OCI-LY7 (cell line): ENCODE measurements at regions not wholly inside any gene's neighbourhood (a gene's known extent, or its start where the extent isn't known, plus 50 kb on each side); places are given as distances from the start of the nearest gene placed in this dataset.

Experiments
- BruUV-seq: library from RNA; stranded (reverse); fragments of 400-500 nt; replicated peaks from 2 replicates; lab custom pipeline; 2021; lab: Mats Ljungman, UMichigan
- CTCF ChIA-PET: fragments of 300-600 bp; sonication (Branson Sonifier 250); formaldehyde crosslinking; loops from one replicate; lab custom pipeline; 2022; ENCODE audit warnings: antibody characterized with exemption; ENCODE audit not compliant: unreplicated experiment; lab: Charles Lee
- POLR2A ChIA-PET: fragments of 300-600 bp; sonication (Branson Sonifier 250); formaldehyde crosslinking; loops from one replicate; lab custom pipeline; 2022; ENCODE audit warnings: antibody characterized with exemption; lab: Charles Lee
- DNase-seq: peaks from one replicate; pipeline ENCODE4 v3.0.0-alpha.2; 2015; ENCODE audit warnings: low spot score
- H2AFZ ChIP-seq: fragments of 200-600 bp; sonication (generic), shearing (Covaris generic); 2 replicates; pipeline ENCODE4 v1.6.1; 2014; ENCODE audit warnings: mild to moderate bottlenecking, antibody characterized with exemption, low read length, moderate library complexity
- H3K27ac ChIP-seq: fragments of 200-600 bp; sonication (generic); 2 replicates; pipeline ENCODE4 v1.5.1; 2014; ENCODE audit warnings: mixed run types, low read depth, mild to moderate bottlenecking, moderate library complexity, low read length, inconsistent platforms; ENCODE audit not compliant: poor library complexity, severe bottlenecking
- H3K36me3 ChIP-seq: fragments of 200-600 bp; sonication (generic); 2 replicates; pipeline ENCODE4 v1.6.1; 2014; ENCODE audit warnings: mild to moderate bottlenecking, antibody characterized with exemption, low read length, moderate library complexity, mixed read lengths; ENCODE audit not compliant: insufficient read depth
- H3K4me1 ChIP-seq: fragments of 200-600 bp; sonication (generic); 2 replicates; pipeline ENCODE4 v1.5.1; 2014; ENCODE audit warnings: mild to moderate bottlenecking, low read length; ENCODE audit not compliant: insufficient read depth, poor library complexity, severe bottlenecking
- H3K4me2 ChIP-seq: fragments of 200-600 bp; sonication (generic); 2 replicates; pipeline ENCODE4 v1.6.1; 2014; ENCODE audit warnings: mild to moderate bottlenecking, low read length
- H3K4me3 ChIP-seq: fragments of 200-600 bp; sonication (generic); 2 replicates; pipeline ENCODE4 v1.5.1; 2014; ENCODE audit warnings: mild to moderate bottlenecking, low read depth, low read length; ENCODE audit not compliant: poor library complexity, severe bottlenecking
- H3K79me2 ChIP-seq: fragments of 200-600 bp; sonication (generic); 2 replicates; pipeline ENCODE4 v1.6.1; 2016; ENCODE audit warnings: low read depth, mild to moderate bottlenecking, low read length, moderate library complexity, mixed read lengths; ENCODE audit not compliant: insufficient read depth
- H3K9me2 ChIP-seq: fragments of 200-600 bp; sonication (generic); 2 replicates; pipeline ENCODE4 v1.6.1; 2016; ENCODE audit warnings: mild to moderate bottlenecking, low read length, mixed read lengths; ENCODE audit not compliant: insufficient read depth
- H3K9me3 ChIP-seq: fragments of 200-600 bp; sonication (generic); 2 replicates; pipeline ENCODE4 v1.6.1; 2014; ENCODE audit warnings: mild to moderate bottlenecking, mixed run types, low read length, mixed read lengths
- H4K20me1 ChIP-seq: fragments of 200-600 bp; sonication (generic); 2 replicates; pipeline ENCODE4 v1.6.1; 2014; ENCODE audit warnings: mild to moderate bottlenecking, antibody characterized with exemption, low read length, moderate library complexity, mixed read lengths; ENCODE audit not compliant: insufficient read depth
- EZH2phosphoT487 ChIP-seq: fragments of 200-600 bp; sonication (generic); IDR thresholded peaks from 2 replicates; pipeline ENCODE4 v1.6.1; 2018; ENCODE audit warnings: low read depth, borderline replicate concordance, mild to moderate bottlenecking, mixed run types, antibody characterized with exemption, low read length, moderate library complexity, mixed read lengths
- intact Hi-C: fragments of 100-400 bp; cut with micrococcal nuclease; formaldehyde crosslinking; loops from one replicate; pipeline ENCODE4 v1.10.0; 2022; ENCODE audit not compliant: unreplicated experiment
- TF ChIP-seq, protein P1 (sequence below): fragments of 200-600 bp; sonication (generic); conservative IDR thresholded peaks from 2 replicates; pipeline ENCODE4 v1.5.1; 2014; ENCODE audit warnings: mild to moderate bottlenecking, antibody characterized with exemption, low read length, moderate library complexity, mixed read lengths

GRCh38 chr18:27394687-27395086, 209.6 kb upstream of the CHST9 start:
- H2AFZ ChIP-seq: no peak overlapping the region
- H3K4me1 ChIP-seq: no peaks in the 10 kb centered on the region
- ChIA-PET POLR2A (no interaction called here), CTCF (no interaction called here)
- BruUV-seq: no TSS peak
- no peak overlapping the region for H3K4me2 ChIP-seq
- intact Hi-C loops: no loop called here
- no peaks in the 10 kb centered on the region for H4K20me1 ChIP-seq
- H3K9me2 ChIP-seq: no peaks in the 10 kb centered on the region
- no peaks in the 10 kb centered on the region for H3K36me3 ChIP-seq
- TF ChIP-seq, protein P1, sequence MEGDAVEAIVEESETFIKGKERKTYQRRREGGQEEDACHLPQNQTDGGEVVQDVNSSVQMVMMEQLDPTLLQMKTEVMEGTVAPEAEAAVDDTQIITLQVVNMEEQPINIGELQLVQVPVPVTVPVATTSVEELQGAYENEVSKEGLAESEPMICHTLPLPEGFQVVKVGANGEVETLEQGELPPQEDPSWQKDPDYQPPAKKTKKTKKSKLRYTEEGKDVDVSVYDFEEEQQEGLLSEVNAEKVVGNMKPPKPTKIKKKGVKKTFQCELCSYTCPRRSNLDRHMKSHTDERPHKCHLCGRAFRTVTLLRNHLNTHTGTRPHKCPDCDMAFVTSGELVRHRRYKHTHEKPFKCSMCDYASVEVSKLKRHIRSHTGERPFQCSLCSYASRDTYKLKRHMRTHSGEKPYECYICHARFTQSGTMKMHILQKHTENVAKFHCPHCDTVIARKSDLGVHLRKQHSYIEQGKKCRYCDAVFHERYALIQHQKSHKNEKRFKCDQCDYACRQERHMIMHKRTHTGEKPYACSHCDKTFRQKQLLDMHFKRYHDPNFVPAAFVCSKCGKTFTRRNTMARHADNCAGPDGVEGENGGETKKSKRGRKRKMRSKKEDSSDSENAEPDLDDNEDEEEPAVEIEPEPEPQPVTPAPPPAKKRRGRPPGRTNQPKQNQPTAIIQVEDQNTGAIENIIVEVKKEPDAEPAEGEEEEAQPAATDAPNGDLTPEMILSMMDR: no peak
- no peak for TF ChIP-seq EZH2phosphoT487
- no peak overlapping the region for H3K4me3 ChIP-seq
- DNase-seq: no peak
- H3K27ac ChIP-seq: no peak overlapping the region
- H3K9me3 ChIP-seq: no peaks in the 10 kb centered on the region
- H3K79me2 ChIP-seq: no peaks in the 10 kb centered on the region

GRCh38 chr18:27382567-27383216, 197.6 kb upstream of the CHST9 start:
- no peaks in the 10 kb centered on the region for H3K36me3 ChIP-seq
- no peak overlapping the region for H3K27ac ChIP-seq
- TF ChIP-seq EZH2phosphoT487: no peak
- TF ChIP-seq, protein P1: no peak
- DNase-seq: no peak
- CTCF ChIA-PET: no interaction called here
- POLR2A ChIA-PET: no interaction called here
- no peaks in the 10 kb centered on the region for H3K9me3 ChIP-seq
- no peaks in the 10 kb centered on the region for H4K20me1 ChIP-seq
- no peaks in the 10 kb centered on the region for H3K79me2 ChIP-seq
- no peaks in the 10 kb centered on the region for H3K4me1 ChIP-seq
- H2AFZ ChIP-seq: no peak overlapping the region
- H3K9me2 ChIP-seq: no peaks in the 10 kb centered on the region
- H3K4me2 ChIP-seq: no peak overlapping the region
- no peak overlapping the region for H3K4me3 ChIP-seq
- intact Hi-C loops: no loop called here
- no TSS peak for BruUV-seq

DNA sequence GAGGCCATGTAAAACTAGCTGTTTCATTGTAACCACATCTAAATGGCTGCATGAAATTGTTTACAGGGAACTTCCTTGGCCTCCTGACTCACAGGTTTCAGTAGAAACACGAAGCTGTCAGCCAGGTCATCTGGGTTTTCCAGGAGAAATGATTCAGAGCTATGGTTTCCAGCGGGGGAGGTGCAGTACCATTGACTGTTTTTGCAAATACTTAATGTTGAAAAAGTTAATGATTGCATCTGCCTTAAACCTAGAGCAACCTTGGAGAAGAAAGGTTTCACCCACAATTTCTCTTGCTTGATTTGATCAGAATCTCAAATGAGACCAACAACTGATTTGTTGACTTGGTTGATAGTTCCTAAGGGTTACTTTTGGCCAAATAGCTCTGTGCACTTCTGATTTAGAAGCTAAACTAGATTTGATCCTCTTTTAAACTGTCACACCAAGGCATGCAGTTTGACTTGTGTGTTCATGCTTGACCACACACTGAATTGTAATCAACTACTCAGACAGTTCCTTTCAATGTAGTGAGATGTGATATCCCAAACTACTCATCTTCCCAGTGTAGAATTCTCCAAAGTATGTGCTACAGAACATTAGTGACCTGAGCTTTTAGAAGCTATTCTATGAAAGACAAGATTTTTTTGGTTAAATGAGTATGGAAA, 193.5 kb upstream of the CHST9 start:
- intact Hi-C loops: no loop called here
- H2AFZ ChIP-seq: no peak overlapping the region
- TF ChIP-seq, protein P1: no peak
- no peak for TF ChIP-seq EZH2phosphoT487
- H3K9me3 ChIP-seq: no peaks in the 10 kb centered on the region
- DNase-seq: no peak
- CTCF ChIA-PET: no interaction called here
- no peak overlapping the region for H3K27ac ChIP-seq
- H4K20me1 ChIP-seq: no peaks in the 10 kb centered on the region
- H3K36me3 ChIP-seq: no peaks in the 10 kb centered on the region
- no peak overlapping the region for H3K4me3 ChIP-seq
- no peaks in the 10 kb centered on the region for H3K79me2 ChIP-seq
- no peak overlapping the region for H3K4me2 ChIP-seq
- H3K4me1 ChIP-seq: no peaks in the 10 kb centered on the region
- POLR2A ChIA-PET: no interaction called here
- BruUV-seq: no TSS peak
- H3K9me2 ChIP-seq: no peaks in the 10 kb centered on the region
